ENCODE measurements at regions not wholly inside any gene's neighbourhood (a gene's known extent, or its start where the extent isn't known, plus 50 kb on each side); places are given as distances from the start of the nearest gene placed in this dataset.

GRCh38 chr18:9009703-9010488 lies 92.6 kb upstream of the NDUFV2 start:
- no peaks in the 10 kb centered on the region for H3K36me3 ChIP-seq (ENCODE audit: control insufficient read depth in 5 of 5, insufficient read depth in 5 of 5, low read length in 5 of 5)
- H3K9ac ChIP-seq (ENCODE audit: low read length in 5 of 5): no peak overlapping the region
- peaks cover 0 to 3% (median 0%) of the 10 kb centered on the region in 5 donors for H3K4me1 ChIP-seq (ENCODE audit: control insufficient read depth in 5 of 5, insufficient read depth in 5 of 5, low read length in 5 of 5)
- no peaks in the 10 kb centered on the region for H3K9me3 ChIP-seq (ENCODE audit: control insufficient read depth in 5 of 5, low read length in 5 of 5)
- no peak overlapping the region for H3K27ac ChIP-seq (ENCODE audit: low read depth, low read length)
- H3K4me3 ChIP-seq (ENCODE audit: low read depth in 1 of 5, low read length in 5 of 5): no peak overlapping the region
- H3K27me3 ChIP-seq (ENCODE audit: control insufficient read depth in 5 of 5, insufficient read depth in 4 of 5, low read length in 5 of 5): peaks cover 0 to 3% (median 0%) of the 10 kb centered on the region in 5 donors

- H3K36me3 ChIP-seq (ENCODE audit: control insufficient read depth in 5 of 5, insufficient read depth in 5 of 5, low read length in 5 of 5): no peaks in the 10 kb centered on the region
- no peak overlapping the region for H3K4me3 ChIP-seq (ENCODE audit: low read depth in 1 of 5, low read length in 5 of 5)
- no peak overlapping the region for H3K27ac ChIP-seq (ENCODE audit: low read depth, low read length)
- no peaks in the 10 kb centered on the region for H3K9me3 ChIP-seq (ENCODE audit: control insufficient read depth in 5 of 5, low read length in 5 of 5)
- H3K9ac ChIP-seq (ENCODE audit: low read length in 5 of 5): no peak overlapping the region
- peaks cover 0 to 4% (median under 1%) of the 10 kb centered on the region in 5 donors for H3K4me1 ChIP-seq (ENCODE audit: control insufficient read depth in 5 of 5, insufficient read depth in 5 of 5, low read length in 5 of 5)
- no peaks in the 10 kb centered on the region for H3K27me3 ChIP-seq (ENCODE audit: control insufficient read depth in 5 of 5, insufficient read depth in 4 of 5, low read length in 5 of 5)
Measured at GRCh38 chr18:9011431-9011830, 91.1 kb upstream of the NDUFV2 start.

- Histone ChIP-seq H3K9ac (ENCODE audit: low read length in 5 of 5) (no peak overlapping the region), H3K36me3 (ENCODE audit: control insufficient read depth in 5 of 5, insufficient read depth in 5 of 5, low read length in 5 of 5) (no peaks in the 10 kb centered on the region), H3K4me3 (ENCODE audit: low read depth in 1 of 5, low read length in 5 of 5) (no peak overlapping the region), H3K27me3 (ENCODE audit: control insufficient read depth in 5 of 5, insufficient read depth in 4 of 5, low read length in 5 of 5) (peaks cover 0 to 2% (median 0%) of the 10 kb centered on the region in 5 donors), H3K4me1 (ENCODE audit: control insufficient read depth in 5 of 5, insufficient read depth in 5 of 5, low read length in 5 of 5) (peaks cover 6 to 20% (median 16%) of the 10 kb centered on the region in 5 donors), H3K27ac (ENCODE audit: low read depth, low read length) (no peak overlapping the region), H3K9me3 (ENCODE audit: control insufficient read depth in 5 of 5, low read length in 5 of 5) (peaks cover 0 to 5% (median 3%) of the 10 kb centered on the region in 5 donors)
Measured at GRCh38 chr18:9013926-9014373, 88.5 kb upstream of the NDUFV2 start.

- H3K27me3 ChIP-seq (ENCODE audit: control insufficient read depth in 5 of 5, insufficient read depth in 4 of 5, low read length in 5 of 5): peaks cover 0 to 2% (median 0%) of the 10 kb centered on the region in 5 donors
- no peaks in the 10 kb centered on the region for H3K36me3 ChIP-seq (ENCODE audit: control insufficient read depth in 5 of 5, insufficient read depth in 5 of 5, low read length in 5 of 5)
- peaks cover 0 to 8% (median 3%) of the 10 kb centered on the region in 5 donors for H3K9me3 ChIP-seq (ENCODE audit: control insufficient read depth in 5 of 5, low read length in 5 of 5)
- no peak overlapping the region for H3K9ac ChIP-seq (ENCODE audit: low read length in 5 of 5)
- no peak overlapping the region for H3K27ac ChIP-seq (ENCODE audit: low read depth, low read length)
- no peak overlapping the region for H3K4me3 ChIP-seq (ENCODE audit: low read depth in 1 of 5, low read length in 5 of 5)
- peaks cover 6 to 20% (median 16%) of the 10 kb centered on the region in 5 donors for H3K4me1 ChIP-seq (ENCODE audit: control insufficient read depth in 5 of 5, insufficient read depth in 5 of 5, low read length in 5 of 5)
Measured at GRCh38 chr18:9015689-9016088, 86.8 kb upstream of the NDUFV2 start.

GRCh38 chr18:9016633-9017166 lies 85.8 kb upstream of the NDUFV2 start:
- Histone ChIP-seq H3K9me3 (ENCODE audit: control insufficient read depth in 5 of 5, low read length in 5 of 5) (peaks cover 0 to 8% (median 3%) of the 10 kb centered on the region in 5 donors), H3K4me1 (ENCODE audit: control insufficient read depth in 5 of 5, insufficient read depth in 5 of 5, low read length in 5 of 5) (peaks cover 6 to 20% (median 16%) of the 10 kb centered on the region in 5 donors), H3K27me3 (ENCODE audit: control insufficient read depth in 5 of 5, insufficient read depth in 4 of 5, low read length in 5 of 5) (peaks cover 0 to 2% (median 0%) of the 10 kb centered on the region in 5 donors), H3K36me3 (ENCODE audit: control insufficient read depth in 5 of 5, insufficient read depth in 5 of 5, low read length in 5 of 5) (no peaks in the 10 kb centered on the region), H3K9ac (ENCODE audit: low read length in 5 of 5) (peak overlapping the region in 3 of 5 donors; percentile 1 to 9 (median 8)), H3K4me3 (ENCODE audit: low read depth in 1 of 5, low read length in 5 of 5) (peak overlapping the region in 4 of 5 donors; percentile 47 to 63 (median 58)), H3K27ac (ENCODE audit: low read depth, low read length) (peak overlapping the region; percentile 66)

GRCh38 chr18:9017167-9017904 lies 85.2 kb upstream of the NDUFV2 start:
- H3K36me3 ChIP-seq (ENCODE audit: control insufficient read depth in 5 of 5, insufficient read depth in 5 of 5, low read length in 5 of 5): no peaks in the 10 kb centered on the region
- peak overlapping the region; percentile 70 for H3K27ac ChIP-seq (ENCODE audit: low read depth, low read length)
- peak overlapping the region in 3 of 5 donors; percentile 1 to 9 (median 8) for H3K9ac ChIP-seq (ENCODE audit: low read length in 5 of 5)
- peaks cover 0 to 2% (median 0%) of the 10 kb centered on the region in 5 donors for H3K27me3 ChIP-seq (ENCODE audit: control insufficient read depth in 5 of 5, insufficient read depth in 4 of 5, low read length in 5 of 5)
- peaks cover 6 to 23% (median 16%) of the 10 kb centered on the region in 5 donors for H3K4me1 ChIP-seq (ENCODE audit: control insufficient read depth in 5 of 5, insufficient read depth in 5 of 5, low read length in 5 of 5)
- peak overlapping the region; percentile 47 to 63 (median 57) for H3K4me3 ChIP-seq (ENCODE audit: low read depth in 1 of 5, low read length in 5 of 5)
- H3K9me3 ChIP-seq (ENCODE audit: control insufficient read depth in 5 of 5, low read length in 5 of 5): peaks cover 0 to 8% (median 3%) of the 10 kb centered on the region in 5 donors

GRCh38 chr18:9017905-9018227 lies 84.6 kb upstream of the NDUFV2 start:
- peaks cover 0 to 8% (median 3%) of the 10 kb centered on the region in 5 donors for H3K9me3 ChIP-seq (ENCODE audit: control insufficient read depth in 5 of 5, low read length in 5 of 5)
- no peak overlapping the region for H3K9ac ChIP-seq (ENCODE audit: low read length in 5 of 5)
- H3K4me1 ChIP-seq (ENCODE audit: control insufficient read depth in 5 of 5, insufficient read depth in 5 of 5, low read length in 5 of 5): peaks cover 6 to 27% (median 16%) of the 10 kb centered on the region in 5 donors
- no peaks in the 10 kb centered on the region for H3K36me3 ChIP-seq (ENCODE audit: control insufficient read depth in 5 of 5, insufficient read depth in 5 of 5, low read length in 5 of 5)
- peak overlapping the region; percentile 70 for H3K27ac ChIP-seq (ENCODE audit: low read depth, low read length)
- peak overlapping the region; percentile 47 to 63 (median 57) for H3K4me3 ChIP-seq (ENCODE audit: low read depth in 1 of 5, low read length in 5 of 5)
- peaks cover 0 to 2% (median 0%) of the 10 kb centered on the region in 5 donors for H3K27me3 ChIP-seq (ENCODE audit: control insufficient read depth in 5 of 5, insufficient read depth in 4 of 5, low read length in 5 of 5)

- H3K4me3 ChIP-seq (ENCODE audit: low read depth in 1 of 5, low read length in 5 of 5): no peak overlapping the region
- H3K36me3 ChIP-seq (ENCODE audit: control insufficient read depth in 5 of 5, insufficient read depth in 5 of 5, low read length in 5 of 5): no peaks in the 10 kb centered on the region
- no peak overlapping the region for H3K27ac ChIP-seq (ENCODE audit: low read depth, low read length)
- H3K27me3 ChIP-seq (ENCODE audit: control insufficient read depth in 5 of 5, insufficient read depth in 4 of 5, low read length in 5 of 5): peaks cover 0 to 2% (median 0%) of the 10 kb centered on the region in 5 donors
- peaks cover 6 to 27% (median 16%) of the 10 kb centered on the region in 5 donors for H3K4me1 ChIP-seq (ENCODE audit: control insufficient read depth in 5 of 5, insufficient read depth in 5 of 5, low read length in 5 of 5)
- no peak overlapping the region for H3K9ac ChIP-seq (ENCODE audit: low read length in 5 of 5)
- peaks cover 0 to 8% (median 3%) of the 10 kb centered on the region in 5 donors for H3K9me3 ChIP-seq (ENCODE audit: control insufficient read depth in 5 of 5, low read length in 5 of 5)
Measured at GRCh38 chr18:9019135-9019534, 83.4 kb upstream of the NDUFV2 start.

GRCh38 chr18:9020221-9020620 lies 82.3 kb upstream of the NDUFV2 start:
- no peak overlapping the region for H3K27ac ChIP-seq (ENCODE audit: low read depth, low read length)
- peaks cover 0 to 8% (median 3%) of the 10 kb centered on the region in 5 donors for H3K9me3 ChIP-seq (ENCODE audit: control insufficient read depth in 5 of 5, low read length in 5 of 5)
- H3K4me3 ChIP-seq (ENCODE audit: low read depth in 1 of 5, low read length in 5 of 5): no peak overlapping the region

More at GRCh38 chr18:9020221-9020620, 82.3 kb upstream of the NDUFV2 start:
- H3K36me3 ChIP-seq (ENCODE audit: control insufficient read depth in 5 of 5, insufficient read depth in 5 of 5, low read length in 5 of 5): no peaks in the 10 kb centered on the region
- peaks cover 0 to 2% (median 0%) of the 10 kb centered on the region in 5 donors for H3K27me3 ChIP-seq (ENCODE audit: control insufficient read depth in 5 of 5, insufficient read depth in 4 of 5, low read length in 5 of 5)
- H3K9ac ChIP-seq (ENCODE audit: low read length in 5 of 5): no peak overlapping the region
- peaks cover 6 to 27% (median 16%) of the 10 kb centered on the region in 5 donors for H3K4me1 ChIP-seq (ENCODE audit: control insufficient read depth in 5 of 5, insufficient read depth in 5 of 5, low read length in 5 of 5)
